HL-60 (cell line): ENCODE measurements at regions not wholly inside any gene's neighbourhood (a gene's known extent, or its start where the extent isn't known, plus 50 kb on each side); places are given as distances from the start of the nearest gene placed in this dataset.

ENCODE experiments used
- CTCF ChIP-seq: IDR thresholded peaks from one replicate; pipeline ENCODE4 v1.5.1; 2011; ENCODE audit warnings: low read length, control low read depth, inconsistent platforms; ENCODE audit not compliant: insufficient read depth
- REST ChIP-seq: IDR thresholded peaks from 2 replicates; pipeline ENCODE4 v1.6.1; 2012; ENCODE audit warnings: low read depth; ENCODE audit not compliant: insufficient replicate concordance

- TF ChIP-seq CTCF, result no peak
- TF ChIP-seq REST, result no peak
Observed at GRCh38 chr11:128262463-128263345, 324.7 kb downstream of the ETS1 start.
